ENCODE measurements at regions not wholly inside any gene's neighbourhood (a gene's known extent, or its start where the extent isn't known, plus 50 kb on each side); places are given as distances from the start of the nearest gene placed in this dataset.

GRCh38 chr5:57316798-57317327 is 143.0 kb downstream of the GPBP1 start:
- 75% methylated on average over 1 of the region's 3 CpGs for WGBS (ENCODE audit: insufficient coverage)
- peak in 2 of 3 donors; percentile 8 to 9 for DNase-seq
- CTCF ChIA-PET: interaction anchor here (0.8 to 1.3 kb wide), 2 partner anchors 17 to 1144 kb away, joined by 3 read pairs; no protein-coding TSS in a partner anchor
- Histone ChIP-seq H3K27ac (ENCODE audit: insufficient read depth in 1 of 2, low read depth in 1 of 2, low read length in 2 of 2, poor library complexity in 1 of 2, severe bottlenecking in 2 of 2) (no peak overlapping the region), H3K9me3 (ENCODE audit: control extremely low read depth in 1 of 5, control insufficient read depth in 4 of 5, insufficient read depth in 2 of 5, low read depth in 1 of 5, low read length in 4 of 5) (no peaks in the 10 kb centered on the region), H3K27me3 (replicated peaks in 2 of 5; ENCODE audit: control insufficient read depth in 4 of 5, insufficient read depth in 5 of 5, low read length in 4 of 5) (no peaks in the 10 kb centered on the region), H3K4me1 (ENCODE audit: control extremely low read depth in 1 of 4, control insufficient read depth in 4 of 4, insufficient read depth in 4 of 4, low read length in 3 of 4) (peaks cover 0 to 9% (median 0%) of the 10 kb centered on the region in 4 experiments), H3K36me3 (ENCODE audit: control insufficient read depth in 4 of 4, insufficient read depth in 4 of 4, low read length in 3 of 4) (no peaks in the 10 kb centered on the region), H3K4me3 (ENCODE audit: control insufficient read depth in 1 of 7, extremely low read depth in 1 of 7, insufficient read depth in 4 of 7, low read depth in 2 of 7, low read length in 6 of 7) (no peak overlapping the region)
- POLR2A ChIA-PET: no interaction called here

DNA sequence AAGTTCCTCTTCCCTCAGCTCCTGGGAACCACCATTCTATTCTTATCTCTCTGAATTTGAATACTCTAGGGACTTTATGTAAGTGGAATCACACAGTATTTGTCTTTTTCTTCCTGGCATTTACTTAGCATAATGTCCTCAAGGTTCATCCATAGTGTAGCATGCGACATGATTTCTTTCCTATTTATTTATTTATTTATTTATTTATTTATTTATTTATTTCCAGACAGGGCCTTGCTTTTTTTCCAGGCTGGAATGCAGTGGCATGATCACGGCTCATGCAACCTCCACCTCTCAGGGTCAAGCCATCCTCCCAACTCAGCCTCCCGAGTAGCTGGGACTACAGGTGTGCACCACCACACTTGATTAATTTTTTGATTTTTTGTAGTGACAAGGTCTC is 142.1 kb downstream of the GPBP1 start:
- CTCF ChIA-PET: interaction anchor here (0.8 kb wide), 1 partner anchor 1145 kb away, joined by 3 read pairs; no protein-coding TSS in a partner anchor

More for the DNA sequence above, 142.1 kb downstream of the GPBP1 start:
- Histone ChIP-seq H3K4me3 (ENCODE audit: control insufficient read depth in 1 of 7, extremely low read depth in 1 of 7, insufficient read depth in 4 of 7, low read depth in 2 of 7, low read length in 6 of 7) (no peak overlapping the region), H3K9me3 (ENCODE audit: control extremely low read depth in 1 of 5, control insufficient read depth in 4 of 5, insufficient read depth in 2 of 5, low read depth in 1 of 5, low read length in 4 of 5) (no peaks in the 10 kb centered on the region), H3K27ac (ENCODE audit: insufficient read depth in 1 of 2, low read depth in 1 of 2, low read length in 2 of 2, poor library complexity in 1 of 2, severe bottlenecking in 2 of 2) (no peak overlapping the region), H3K27me3 (replicated peaks in 2 of 5; ENCODE audit: control insufficient read depth in 4 of 5, insufficient read depth in 5 of 5, low read length in 4 of 5) (no peaks in the 10 kb centered on the region), H3K4me1 (ENCODE audit: control extremely low read depth in 1 of 4, control insufficient read depth in 4 of 4, insufficient read depth in 4 of 4, low read length in 3 of 4) (peaks cover 0 to 6% (median 0%) of the 10 kb centered on the region in 4 experiments), H3K36me3 (ENCODE audit: control insufficient read depth in 4 of 4, insufficient read depth in 4 of 4, low read length in 3 of 4) (no peaks in the 10 kb centered on the region)
- WGBS (ENCODE audit: insufficient coverage): 100% methylated on average over 1 of the region's 3 CpGs
- no peak for DNase-seq
- POLR2A ChIA-PET: no interaction called here
